GM08714 (cell line): ENCODE measurements at regions not wholly inside any gene's neighbourhood (a gene's known extent, or its start where the extent isn't known, plus 50 kb on each side); places are given as distances from the start of the nearest gene placed in this dataset.

Experiments
- H3K4me3 ChIP-seq: fragments of 200-500 bp; sonication (Bioruptor generic); 2 replicates; pipeline ENCODE4 v1.5.1; 2014; ENCODE audit warnings: mild to moderate bottlenecking, low read length, inconsistent platforms
- ZNF274 ChIP-seq: IDR thresholded peaks from 2 replicates; pipeline ENCODE4 v1.6.1; 2012; ENCODE audit warnings: mild to moderate bottlenecking, low read depth, low read length

- no peak overlapping the region for H3K4me3 ChIP-seq
- no peak for TF ChIP-seq ZNF274
Measured at GRCh38 chr13:50400035-50400726, 384.9 kb downstream of the KCNRG start.

- no peak for TF ChIP-seq ZNF274
- H3K4me3 ChIP-seq = no peak overlapping the region
Measured at GRCh38 chr13:50401049-50401505, 385.8 kb downstream of the KCNRG start.

GRCh38 chr13:50401721-50402465 lies 386.6 kb downstream of the KCNRG start:
- TF ChIP-seq ZNF274 = no peak
- no peak overlapping the region for H3K4me3 ChIP-seq

GRCh38 chr13:50403311-50403710 lies 388.1 kb downstream of the KCNRG start:
- H3K4me3 ChIP-seq = no peak overlapping the region
- TF ChIP-seq ZNF274 = no peak

- no peak for TF ChIP-seq ZNF274
- no peak overlapping the region for H3K4me3 ChIP-seq
Measured at GRCh38 chr13:50404116-50404515, 388.9 kb downstream of the KCNRG start.

- H3K4me3 ChIP-seq = no peak overlapping the region
- no peak for TF ChIP-seq ZNF274
Measured at GRCh38 chr13:50404769-50405168, 389.5 kb downstream of the KCNRG start.

GRCh38 chr13:50406831-50407230 lies 391.6 kb downstream of the KCNRG start:
- no peak overlapping the region for H3K4me3 ChIP-seq
- no peak for TF ChIP-seq ZNF274

GRCh38 chr13:50408068-50408467 lies 392.8 kb downstream of the KCNRG start:
- H3K4me3 ChIP-seq = no peak overlapping the region

GRCh38 chr13:50409220-50409619 lies 394.0 kb downstream of the KCNRG start:
- no peak overlapping the region for H3K4me3 ChIP-seq
- TF ChIP-seq ZNF274 = no peak

More at GRCh38 chr13:50408068-50408467, 392.8 kb downstream of the KCNRG start:
- TF ChIP-seq ZNF274 = no peak

- H3K4me3 ChIP-seq = no peak overlapping the region
- TF ChIP-seq ZNF274 = no peak
Measured at GRCh38 chr13:50410921-50411746, 395.9 kb downstream of the KCNRG start.

GRCh38 chr13:50412046-50412617 lies 396.9 kb downstream of the KCNRG start:
- no peak overlapping the region for H3K4me3 ChIP-seq

GRCh38 chr13:50414640-50415039 lies 399.4 kb downstream of the KCNRG start:
- TF ChIP-seq ZNF274 = no peak
- no peak overlapping the region for H3K4me3 ChIP-seq

More at GRCh38 chr13:50412046-50412617, 396.9 kb downstream of the KCNRG start:
- TF ChIP-seq ZNF274 = no peak

GRCh38 chr13:50415428-50415827 lies 400.2 kb downstream of the KCNRG start:
- no peak overlapping the region for H3K4me3 ChIP-seq
- no peak for TF ChIP-seq ZNF274

GRCh38 chr13:50417597-50417996 lies 402.4 kb downstream of the KCNRG start:
- no peak overlapping the region for H3K4me3 ChIP-seq
- no peak for TF ChIP-seq ZNF274

GRCh38 chr13:50419331-50419865 lies 404.2 kb downstream of the KCNRG start:
- no peak for TF ChIP-seq ZNF274
- no peak overlapping the region for H3K4me3 ChIP-seq
